GM23248 (cell line): ENCODE measurements at regions not wholly inside any gene's neighbourhood (a gene's known extent, or its start where the extent isn't known, plus 50 kb on each side); places are given as distances from the start of the nearest gene placed in this dataset.

Experiments used
- EZH2 ChIP-seq: fragments of 200-600 bp; sonication (generic); IDR thresholded peaks from 2 replicates; pipeline ENCODE4 v1.6.1; 2018; ENCODE audit warnings: antibody characterized with exemption, mild to moderate bottlenecking; ENCODE audit not compliant: insufficient read depth, poor library complexity, severe bottlenecking
- EZH2phosphoT487 ChIP-seq: fragments of 200-600 bp; sonication (generic); IDR thresholded peaks from 2 replicates; pipeline ENCODE4 v1.6.1; 2018; ENCODE audit warnings: antibody characterized with exemption, moderate library complexity, mild to moderate bottlenecking, low read depth; ENCODE audit not compliant: insufficient read depth

DNA sequence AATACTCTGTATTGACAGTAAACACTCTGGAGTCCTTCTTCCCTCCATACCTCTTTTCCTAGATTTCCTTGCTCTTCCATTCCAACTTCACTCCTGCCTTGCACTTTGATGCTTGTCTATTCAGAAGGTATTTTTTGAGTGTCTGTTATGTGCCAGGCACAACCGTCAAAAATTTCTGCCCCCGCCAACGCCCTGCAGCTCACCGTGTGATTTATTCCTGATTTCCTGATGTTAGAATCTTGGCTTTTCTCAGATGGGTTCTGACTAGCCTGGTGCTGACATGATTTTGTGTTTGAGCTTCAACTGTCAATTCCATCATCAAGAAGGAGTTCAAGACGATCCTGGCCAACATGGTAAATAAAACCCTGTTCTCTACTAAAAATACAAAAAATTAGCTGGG lies 297.5 kb downstream of the AGTPBP1 start:
- TF ChIP-seq EZH2 (no peak), EZH2phosphoT487 (no peak)
